Ovary (tissue), 3 donors: ENCODE measurements at regions not wholly inside any gene's neighbourhood (a gene's known extent, or its start where the extent isn't known, plus 50 kb on each side); places are given as distances from the start of the nearest gene placed in this dataset.

Source experiments
- CTCF ChIP-seq, 3 donors: fragments of 450-650 bp in 2 of 3; fragments of 200-600 bp in 1 of 3; IDR thresholded peaks; one replicate each; pipeline versions ENCODE4 v1.5.1 to v1.8.0; 2016 to 2022; ENCODE audit warnings: antibody characterized with exemption in 3 of 3, mild to moderate bottlenecking in 1 of 3
- POLR2A ChIP-seq: fragments of 450-650 bp; IDR thresholded peaks from one replicate; pipeline ENCODE4 v1.6.1; 2017; ENCODE audit warnings: antibody characterized with exemption, mild to moderate bottlenecking, moderate library complexity
- donor health status: DM: no; HTN: no; CAD: no.

- TF ChIP-seq CTCF (IDR thresholded peaks at IDR 0.05) (no peak), POLR2A (no peak)
These were observed 151.6 kb downstream of the SEC23A start for GRCh38 chr14:38951451-38951850.
